BJ (cell line): ENCODE measurements at regions not wholly inside any gene's neighbourhood (a gene's known extent, or its start where the extent isn't known, plus 50 kb on each side); places are given as distances from the start of the nearest gene placed in this dataset.

Experiments used
- CTCF ChIA-PET: fragments of 350-600 bp; formaldehyde crosslinking; extraction: SDS; loops from one replicate; lab custom pipeline; 2021; ENCODE audit warnings: antibody characterized with exemption, inconsistent platforms; lab: Yijun Ruan, JAX
- POLR2A ChIA-PET: fragments of 300-600 bp; sonication (Branson Sonifier 250); formaldehyde crosslinking; extraction: SDS; loops from one replicate; lab custom pipeline; 2021; ENCODE audit warnings: antibody characterized with exemption; lab: Charles Lee
- DNase-seq: peaks from one replicate; pipeline ENCODE4 v3.0.0-alpha.2; 2011; ENCODE audit warnings: low read depth
- H3K27me3 ChIP-seq: 2 replicates; pipeline ENCODE4 v1.6.0; 2011; ENCODE audit warnings: low read length; ENCODE audit not compliant: control insufficient read depth, insufficient read depth
- H3K36me3 ChIP-seq: 2 replicates; pipeline ENCODE4 v1.5.1; 2011; ENCODE audit warnings: low read length; ENCODE audit not compliant: control insufficient read depth, insufficient read depth
- H3K4me3 ChIP-seq: 2 replicates; pipeline ENCODE4 v1.5.1; 2011; ENCODE audit warnings: low read depth, mild to moderate bottlenecking, control low read depth, low read length
- TF ChIP-seq, protein P1 (sequence below): IDR thresholded peaks from 2 replicates; pipeline ENCODE4 v1.5.1; 2011; ENCODE audit warnings: low read depth, mild to moderate bottlenecking, control low read depth, inconsistent platforms, low read length, moderate library complexity; ENCODE audit not compliant: insufficient read depth

DNA sequence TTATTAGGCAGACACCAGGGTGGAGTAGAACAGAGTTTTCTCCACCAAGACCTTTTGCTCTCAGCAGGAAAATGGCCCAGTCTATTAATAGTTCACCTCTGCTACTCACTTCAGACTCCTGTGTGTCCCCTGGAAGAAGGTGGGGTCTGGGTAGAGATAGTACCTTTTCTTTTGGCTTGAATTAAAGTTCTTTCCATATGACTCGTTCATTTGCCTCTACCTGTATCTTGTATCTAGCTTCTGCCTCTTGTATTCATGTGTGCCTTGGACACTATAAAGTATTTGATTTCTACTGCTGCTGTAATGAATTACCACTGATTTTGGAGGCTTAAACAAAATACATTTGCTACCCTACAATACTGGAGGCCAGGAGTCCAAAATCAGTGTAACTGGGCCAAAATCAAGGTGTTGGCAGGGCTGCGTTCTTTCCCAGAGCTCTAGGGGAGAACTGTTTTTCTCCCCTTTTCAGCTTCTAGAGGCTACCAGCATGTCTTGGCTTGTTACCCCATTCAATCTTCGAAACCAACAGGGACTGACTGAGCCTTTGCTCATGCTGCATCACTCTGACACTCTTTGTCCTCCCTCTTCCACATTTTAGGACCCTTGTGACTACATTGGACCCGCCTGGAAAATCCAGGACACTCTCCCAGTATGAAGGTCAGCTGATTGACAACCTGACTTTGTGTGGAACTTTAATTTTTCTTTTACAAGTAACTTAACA lies 155.6 kb upstream of the PRSS58 start:
- TF ChIP-seq, protein P1, sequence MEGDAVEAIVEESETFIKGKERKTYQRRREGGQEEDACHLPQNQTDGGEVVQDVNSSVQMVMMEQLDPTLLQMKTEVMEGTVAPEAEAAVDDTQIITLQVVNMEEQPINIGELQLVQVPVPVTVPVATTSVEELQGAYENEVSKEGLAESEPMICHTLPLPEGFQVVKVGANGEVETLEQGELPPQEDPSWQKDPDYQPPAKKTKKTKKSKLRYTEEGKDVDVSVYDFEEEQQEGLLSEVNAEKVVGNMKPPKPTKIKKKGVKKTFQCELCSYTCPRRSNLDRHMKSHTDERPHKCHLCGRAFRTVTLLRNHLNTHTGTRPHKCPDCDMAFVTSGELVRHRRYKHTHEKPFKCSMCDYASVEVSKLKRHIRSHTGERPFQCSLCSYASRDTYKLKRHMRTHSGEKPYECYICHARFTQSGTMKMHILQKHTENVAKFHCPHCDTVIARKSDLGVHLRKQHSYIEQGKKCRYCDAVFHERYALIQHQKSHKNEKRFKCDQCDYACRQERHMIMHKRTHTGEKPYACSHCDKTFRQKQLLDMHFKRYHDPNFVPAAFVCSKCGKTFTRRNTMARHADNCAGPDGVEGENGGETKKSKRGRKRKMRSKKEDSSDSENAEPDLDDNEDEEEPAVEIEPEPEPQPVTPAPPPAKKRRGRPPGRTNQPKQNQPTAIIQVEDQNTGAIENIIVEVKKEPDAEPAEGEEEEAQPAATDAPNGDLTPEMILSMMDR = no peak
- ChIA-PET POLR2A (interaction anchor here (0.9 kb wide), 1 partner anchor 29 kb away, joined by 4 read pairs; no protein-coding TSS in a partner anchor), CTCF (interaction anchor here (0.7 to 14.1 kb wide), 17 partner anchors 9 to 88 kb away, joined by 3 to 237 read pairs (median 3); no protein-coding TSS in a partner anchor)
- H3K4me3 ChIP-seq = no peak overlapping the region
- H3K36me3 ChIP-seq = no peaks in the 10 kb centered on the region
- DNase-seq = no peak
- peaks cover under 1% of the 10 kb centered on the region; the same call in 1 of the 2 replicates for H3K27me3 ChIP-seq

DNA sequence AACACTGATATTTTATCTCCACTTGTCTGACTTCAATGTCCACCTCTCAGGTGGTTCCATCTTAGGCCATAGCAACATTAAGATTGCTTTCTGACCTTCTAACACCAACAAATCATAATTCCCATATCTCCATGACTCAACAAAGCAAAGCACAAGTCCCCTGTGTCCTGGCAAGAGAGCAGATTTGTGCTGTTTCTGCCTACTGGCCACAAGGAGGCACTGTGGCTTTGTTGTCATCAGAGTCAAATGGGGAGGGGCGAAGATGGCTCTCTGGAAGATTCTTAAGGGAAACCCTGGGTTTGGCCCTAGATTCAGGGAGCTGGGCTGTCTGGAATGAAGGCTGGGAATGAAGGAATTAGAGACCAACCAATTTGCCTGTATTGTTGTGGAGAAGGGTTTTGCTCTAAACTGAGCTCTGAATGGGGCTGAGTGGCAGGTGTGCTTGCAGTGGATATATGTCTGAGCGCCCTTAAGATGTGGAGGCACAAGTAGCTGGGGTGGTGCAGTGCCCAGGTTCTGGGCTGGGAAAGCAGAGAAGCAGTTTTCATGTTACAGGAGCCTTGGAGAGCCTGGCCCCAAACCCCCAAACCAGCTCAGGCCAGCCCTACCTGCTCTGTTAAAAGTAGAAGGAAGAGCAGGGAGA lies 154.8 kb upstream of the PRSS58 start:
- H3K27me3 ChIP-seq = no peaks in the 10 kb centered on the region
- ChIA-PET CTCF (interaction anchor here (0.7 to 14.1 kb wide), 14 partner anchors 10 to 88 kb away, joined by 3 to 237 read pairs (median 4); no protein-coding TSS in a partner anchor), POLR2A (interaction anchor here (0.9 kb wide), 1 partner anchor 29 kb away, joined by 4 read pairs; no protein-coding TSS in a partner anchor)
- H3K4me3 ChIP-seq = no peak overlapping the region
- no peak for DNase-seq
- TF ChIP-seq, protein P1 = peak; percentile 75
- H3K36me3 ChIP-seq = no peaks in the 10 kb centered on the region

DNA sequence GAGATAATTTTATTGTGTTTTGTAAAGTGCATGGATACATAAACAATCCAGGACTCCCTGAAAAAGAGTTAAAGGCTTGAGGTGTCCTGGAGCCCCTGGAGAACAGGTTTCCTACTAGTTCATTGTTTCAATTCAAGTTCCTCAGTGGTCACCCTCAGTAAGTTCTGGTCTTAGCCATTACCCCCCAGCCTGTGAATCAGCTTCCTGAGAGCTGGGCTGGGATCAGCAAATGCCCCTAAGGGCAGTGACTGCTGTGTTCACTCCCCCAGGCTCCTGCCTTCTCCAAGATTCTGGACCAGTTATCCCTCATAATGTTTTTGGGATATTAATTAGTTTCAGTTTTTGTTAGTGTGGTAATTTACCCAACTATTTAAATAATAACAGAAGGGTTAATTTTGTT lies 151.6 kb upstream of the PRSS58 start:
- ChIA-PET POLR2A (no interaction called here), CTCF (interaction anchor here (0.8 to 1.8 kb wide), 4 partner anchors 9 to 69 kb away, joined by 3 to 4 read pairs (median 3); no protein-coding TSS in a partner anchor)
- H3K36me3 ChIP-seq = no peaks in the 10 kb centered on the region
- no peak overlapping the region for H3K4me3 ChIP-seq
- TF ChIP-seq, protein P1 = no peak
- DNase-seq = no peak
- H3K27me3 ChIP-seq = peaks cover 1% of the 10 kb centered on the region; the same call in 1 of the 2 replicates

DNA sequence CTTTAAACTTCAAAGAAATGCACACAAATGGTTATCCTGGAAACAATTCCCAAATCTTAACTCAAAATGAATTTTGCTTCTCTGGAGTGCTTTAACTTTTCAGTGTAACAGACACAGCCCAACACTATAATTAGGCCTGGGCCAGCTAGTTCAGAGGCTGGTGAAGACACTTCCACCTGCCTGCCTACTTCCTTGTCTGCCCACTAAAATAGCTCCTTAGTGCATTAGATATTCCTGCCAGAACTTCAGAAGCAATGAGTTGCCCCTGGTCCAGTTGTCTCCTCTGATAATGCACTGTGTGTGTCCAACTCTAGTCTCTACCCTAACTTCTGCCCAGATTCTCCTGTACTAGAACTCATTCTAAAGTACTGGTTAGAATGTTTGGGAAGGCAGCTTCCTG lies 150.9 kb upstream of the PRSS58 start:
- H3K27me3 ChIP-seq = peaks cover 1% of the 10 kb centered on the region; the same call in 1 of the 2 replicates
- DNase-seq = no peak
- POLR2A ChIA-PET = no interaction called here
- TF ChIP-seq, protein P1 = no peak
- no peaks in the 10 kb centered on the region for H3K36me3 ChIP-seq
- H3K4me3 ChIP-seq = no peak overlapping the region
- CTCF ChIA-PET = interaction anchor here (0.6 to 1.8 kb wide), 8 partner anchors 9 to 375 kb away, joined by 3 to 5 read pairs (median 3); no protein-coding TSS in a partner anchor
